HCT116 (cell line): ENCODE measurements at regions not wholly inside any gene's neighbourhood (a gene's known extent, or its start where the extent isn't known, plus 50 kb on each side); places are given as distances from the start of the nearest gene placed in this dataset.

ENCODE experiments used
- ATAC-seq: fragments of 200-7000 bp; cut with Tn5 transposase; 2 replicates; pipeline ENCODE4 v1.9.1; 2020; ENCODE audit warnings: mild to moderate bottlenecking, moderate library complexity
- BruUV-seq: library from RNA; stranded (reverse); fragments of 400-500 nt; replicated peaks from 2 replicates; lab custom pipeline; 2021; lab: Mats Ljungman, UMichigan
- CTCF ChIA-PET: fragments of 300-600 bp; sonication (Branson Sonifier 250); formaldehyde crosslinking; loops from one replicate; lab custom pipeline; 2021; ENCODE audit warnings: antibody characterized with exemption; lab: Charles Lee
- POLR2A ChIA-PET: fragments of 300-600, 350-600 bp; sonication (Branson Sonifier 250); formaldehyde crosslinking; loops from one replicate; lab custom pipeline; 2021; ENCODE audit warnings: antibody characterized with exemption; lab: Charles Lee
- RAD21 ChIA-PET, 2 experiments: fragments of 300-600 bp; sonication (Branson Sonifier 250); formaldehyde crosslinking; loops; one replicate each; lab custom pipeline; 2023; ENCODE audit warnings: low total read pairs in 2 of 2; ENCODE audit not compliant: uncharacterized antibody in 2 of 2, unreplicated experiment in 2 of 2, low non-redundant PET in 1 of 2; lab: Charles Lee
- DNase-seq: peaks from one replicate; pipeline ENCODE4 v3.0.0-alpha.2; 2010; ENCODE audit warnings: low read depth, low spot score
- H2AFZ ChIP-seq: fragments of 200-600 bp; shearing (Covaris generic), sonication (generic); 2 replicates; pipeline ENCODE4 v1.6.1; 2017; ENCODE audit warnings: low read depth, mixed run types, mixed read lengths, antibody characterized with exemption, low read length; ENCODE audit not compliant: poor library complexity, severe bottlenecking
- H3K27ac ChIP-seq: 2 replicates; pipeline ENCODE4 v1.5.1; 2012; ENCODE audit warnings: low read depth, low read length
- H3K27me3 ChIP-seq: fragments of 200-600 bp; sonication (generic); 2 replicates; pipeline ENCODE4 v1.6.1; 2016; ENCODE audit warnings: mixed run types, low read length, mixed read lengths; ENCODE audit not compliant: insufficient read depth
- H3K36me3 ChIP-seq, 2 experiments: fragments of 200-500 bp in 1 of 2; fragments of 200-600 bp in 1 of 2; sonication (Bioruptor generic) in 1 of 2; sonication (generic) in 1 of 2; 2 replicates each; pipeline versions ENCODE4 v1.5.1 to v1.6.1; 2014 to 2016; ENCODE audit warnings: low read length in 2 of 2, inconsistent platforms in 1 of 2, mixed read lengths in 1 of 2, mixed run types in 1 of 2; ENCODE audit not compliant: insufficient read depth in 2 of 2, control insufficient read depth in 1 of 2
- H3K4me1 ChIP-seq, 2 experiments: fragments of 200-600 bp in 1 of 2; sonication (generic) in 1 of 2; 2 replicates each; pipeline versions ENCODE4 v1.5.1 to v1.6.1; 2012 to 2017; ENCODE audit warnings: low read length in 2 of 2, inconsistent platforms in 1 of 2, mild to moderate bottlenecking in 1 of 2, mixed read lengths in 1 of 2, mixed run types in 1 of 2, moderate library complexity in 1 of 2; ENCODE audit not compliant: insufficient read depth in 2 of 2, control insufficient read depth in 1 of 2
- H3K4me2 ChIP-seq: fragments of 200-600 bp; sonication (generic); 2 replicates; pipeline ENCODE4 v1.6.1; 2017; ENCODE audit warnings: mixed run types, low read length, mixed read lengths
- H3K4me3 ChIP-seq, 2 experiments: fragments of 200-600 bp in 1 of 2; sonication (generic) in 1 of 2; replicated peaks in 1 of 2; 2 replicates each; pipeline ENCODE4 v1.5.1; 2011 to 2016; ENCODE audit warnings: low read length in 2 of 2, control low read depth in 1 of 2, low read depth in 1 of 2, mild to moderate bottlenecking in 1 of 2, mixed read lengths in 1 of 2, mixed run types in 1 of 2
- H3K79me2 ChIP-seq: fragments of 200-600 bp; sonication (generic); 2 replicates; pipeline ENCODE4 v1.6.1; 2017; ENCODE audit warnings: mild to moderate bottlenecking, mixed run types, low read length, moderate library complexity, mixed read lengths; ENCODE audit not compliant: insufficient read depth
- H3K9ac ChIP-seq: fragments of 200-600 bp; sonication (generic); 2 replicates; pipeline ENCODE4 v1.6.1; 2016; ENCODE audit warnings: low read length, mixed read lengths
- H3K9me2 ChIP-seq: fragments of 200-600 bp; sonication (generic), shearing (Covaris generic); 2 replicates; pipeline ENCODE4 v1.6.1; 2017; ENCODE audit warnings: mixed run types, mild to moderate bottlenecking, moderate library complexity; ENCODE audit not compliant: insufficient read depth
- H3K9me3 ChIP-seq, 2 experiments: fragments of 200-500 bp in 1 of 2; fragments of 200-600 bp in 1 of 2; sonication (Bioruptor generic) in 1 of 2; sonication (generic) in 1 of 2; 2 replicates each; pipeline ENCODE4 v1.6.1; 2014 to 2017; ENCODE audit warnings: low read length in 2 of 2, mixed read lengths in 2 of 2, inconsistent platforms in 1 of 2, low read depth in 1 of 2, mild to moderate bottlenecking in 1 of 2, mixed run types in 1 of 2, moderate library complexity in 1 of 2; ENCODE audit not compliant: control insufficient read depth in 1 of 2, insufficient read depth in 1 of 2
- H4K20me1 ChIP-seq: fragments of 200-600 bp; sonication (generic), shearing (Covaris generic); 2 replicates; pipeline ENCODE4 v1.6.1; 2017; ENCODE audit warnings: mixed run types, mild to moderate bottlenecking, moderate library complexity; ENCODE audit not compliant: insufficient read depth
- ATF3 ChIP-seq: IDR thresholded peaks from 2 replicates; pipeline ENCODE4 v1.6.1; 2012
- CBX3 ChIP-seq: IDR thresholded peaks from 2 replicates; pipeline ENCODE4 v1.6.1; 2012; ENCODE audit warnings: low read depth
- CEBPB ChIP-seq: IDR thresholded peaks from 2 replicates; pipeline ENCODE4 v1.6.1; 2012; ENCODE audit warnings: low read depth
- ELF1 ChIP-seq: IDR thresholded peaks from 2 replicates; pipeline ENCODE4 v1.6.1; 2012; ENCODE audit warnings: low read depth, borderline replicate concordance
- EZH2phosphoT487 ChIP-seq: fragments of 200-600 bp; IDR thresholded peaks from 2 replicates; pipeline ENCODE4 v1.6.1; 2018; ENCODE audit warnings: antibody characterized with exemption, borderline replicate concordance
- FOSL1 ChIP-seq: IDR thresholded peaks from 2 replicates; pipeline ENCODE4 v1.6.1; 2012; ENCODE audit warnings: low read depth
- JUND ChIP-seq: IDR thresholded peaks from 2 replicates; pipeline ENCODE4 v1.6.1; 2012
- POLR2A ChIP-seq: IDR thresholded peaks from 2 replicates; pipeline ENCODE4 v1.7.0; 2011; ENCODE audit warnings: borderline replicate concordance; ENCODE audit not compliant: insufficient read depth, insufficient read length; ENCODE audit errors: extremely low read depth
- POLR2AphosphoS5 ChIP-seq: IDR thresholded peaks from 2 replicates; pipeline ENCODE4 v1.6.1; 2011; ENCODE audit warnings: mild to moderate bottlenecking, low read depth, low read length, moderate library complexity
- RAD21 ChIP-seq: IDR thresholded peaks from 2 replicates; pipeline ENCODE4 v1.6.1; 2012; ENCODE audit warnings: low read depth, mild to moderate bottlenecking
- REST ChIP-seq: IDR thresholded peaks from 2 replicates; pipeline ENCODE4 v1.6.1; 2012; ENCODE audit warnings: low read depth
- SIN3A ChIP-seq: IDR thresholded peaks from 2 replicates; pipeline ENCODE4 v1.6.1; 2012; ENCODE audit warnings: low read depth
- SP1 ChIP-seq: IDR thresholded peaks from 2 replicates; pipeline ENCODE4 v1.6.1; 2012; ENCODE audit warnings: low read depth
- SRF ChIP-seq: IDR thresholded peaks from 2 replicates; pipeline ENCODE4 v1.6.1; 2012; ENCODE audit warnings: low read depth
- ZBTB33 ChIP-seq: IDR thresholded peaks from 2 replicates; pipeline ENCODE4 v1.6.1; 2011; ENCODE audit warnings: mild to moderate bottlenecking, low read length, moderate library complexity; ENCODE audit not compliant: insufficient replicate concordance; ENCODE audit errors: extremely low read depth
- ZFX ChIP-seq: fragments of 450-650 bp; IDR thresholded peaks from 2 replicates; pipeline ENCODE4 v1.6.1; 2017
- intact Hi-C: fragments of 100-400 bp; cut with micrococcal nuclease; formaldehyde crosslinking; loops from 2 replicates; pipeline ENCODE4 v1.10.0; 2022

- ChIA-PET RAD21 (no interaction called here), CTCF (no interaction called here), POLR2A (no interaction called here)
- H3K36me3 ChIP-seq: no peaks in the 10 kb centered on the region
- no peaks in the 10 kb centered on the region for H3K9me3 ChIP-seq
- H3K9ac ChIP-seq: no peak overlapping the region
- no peak overlapping the region for H3K4me2 ChIP-seq
- H2AFZ ChIP-seq: no peak overlapping the region
- no peaks in the 10 kb centered on the region for H3K27me3 ChIP-seq
- intact Hi-C loops: no loop called here
- BruUV-seq: no TSS peak
- H4K20me1 ChIP-seq: no peaks in the 10 kb centered on the region
- ATAC-seq: no peak
- TF ChIP-seq SIN3A: no peak
- no peak for TF ChIP-seq ZFX
- no peak for TF ChIP-seq REST
- no peak for TF ChIP-seq JUND
- no peak for TF ChIP-seq CEBPB
- no peak for TF ChIP-seq SP1
- no peak for TF ChIP-seq ELF1
- TF ChIP-seq SRF: no peak
- no peak for TF ChIP-seq POLR2AphosphoS5
- TF ChIP-seq EZH2phosphoT487: no peak
- TF ChIP-seq CBX3: no peak
- TF ChIP-seq FOSL1: no peak
- no peak for TF ChIP-seq RAD21
- TF ChIP-seq ZBTB33: no peak
- TF ChIP-seq ATF3: no peak
- TF ChIP-seq POLR2A: no peak
- TF ChIP-seq, all 23 proteins: peak for 0
- Histone ChIP-seq H3K79me2 (no peaks in the 10 kb centered on the region), H3K4me3 (no peak overlapping the region), H3K9me2 (no peaks in the 10 kb centered on the region), H3K27ac (no peak overlapping the region), H3K4me1 (no peaks in the 10 kb centered on the region)
- no peak for DNase-seq
These were observed 192.9 kb upstream of the CCNG1 start for GRCh38 chr5:163244445-163244987.
